ENCODE measurements at regions not wholly inside any gene's neighbourhood (a gene's known extent, or its start where the extent isn't known, plus 50 kb on each side); places are given as distances from the start of the nearest gene placed in this dataset.

GRCh38 chr1:22338071-22338765 is 113.4 kb upstream of the ZBTB40 start:
- Mint-ChIP-seq H3K9me3 (no peaks in the 10 kb centered on the region), H3K36me3 (no peaks in the 10 kb centered on the region), H3K27ac (no peak overlapping the region), H3K27me3 (peaks cover 49% of the 10 kb centered on the region), H3K4me3 (no peak overlapping the region), H3K4me1 (no peaks in the 10 kb centered on the region)
- DNase-seq, result no peak
- CTCF ChIA-PET, result no interaction called here

GRCh38 chr1:22339237-22339636 is 112.4 kb upstream of the ZBTB40 start:
- Mint-ChIP-seq H3K36me3 (no peaks in the 10 kb centered on the region), H3K4me1 (no peaks in the 10 kb centered on the region), H3K9me3 (no peaks in the 10 kb centered on the region), H3K27me3 (peaks cover 50% of the 10 kb centered on the region), H3K4me3 (no peak overlapping the region), H3K27ac (no peak overlapping the region)
- no peak for DNase-seq
- CTCF ChIA-PET, result no interaction called here

GRCh38 chr1:22340066-22340465 is 111.6 kb upstream of the ZBTB40 start:
- CTCF ChIA-PET, result interaction anchor here (0.5 kb wide), 1 partner anchor 612 kb away, joined by 4 read pairs; no protein-coding TSS in a partner anchor
- Mint-ChIP-seq H3K4me1 (no peaks in the 10 kb centered on the region), H3K9me3 (no peaks in the 10 kb centered on the region), H3K4me3 (no peak overlapping the region), H3K27ac (no peak overlapping the region), H3K36me3 (no peaks in the 10 kb centered on the region), H3K27me3 (peaks cover 52% of the 10 kb centered on the region)
- DNase-seq, result no peak

- H3K27me3 Mint-ChIP-seq, result peaks cover 52% of the 10 kb centered on the region
- no peak overlapping the region for H3K27ac Mint-ChIP-seq
- CTCF ChIA-PET, result no interaction called here
- DNase-seq, result no peak
- no peaks in the 10 kb centered on the region for H3K36me3 Mint-ChIP-seq
- H3K9me3 Mint-ChIP-seq, result no peaks in the 10 kb centered on the region
- no peak overlapping the region for H3K4me3 Mint-ChIP-seq
- H3K4me1 Mint-ChIP-seq, result no peaks in the 10 kb centered on the region
Observed at GRCh38 chr1:22340873-22341272, 110.8 kb upstream of the ZBTB40 start.

- no peaks in the 10 kb centered on the region for H3K4me1 Mint-ChIP-seq
- H3K4me3 Mint-ChIP-seq, result no peak overlapping the region
- no peak overlapping the region for H3K27ac Mint-ChIP-seq
- H3K9me3 Mint-ChIP-seq, result no peaks in the 10 kb centered on the region
- peaks cover 62% of the 10 kb centered on the region for H3K27me3 Mint-ChIP-seq
- no peaks in the 10 kb centered on the region for H3K36me3 Mint-ChIP-seq
- CTCF ChIA-PET, result no interaction called here
- no peak for DNase-seq
Observed at GRCh38 chr1:22341791-22342605, 109.7 kb upstream of the ZBTB40 start.

GRCh38 chr1:22342734-22343191 is 108.9 kb upstream of the ZBTB40 start:
- peaks cover 66% of the 10 kb centered on the region for H3K27me3 Mint-ChIP-seq

GRCh38 chr1:22343456-22344328 is 108.0 kb upstream of the ZBTB40 start:
- H3K36me3 Mint-ChIP-seq, result no peaks in the 10 kb centered on the region
- H3K27me3 Mint-ChIP-seq, result peaks cover 76% of the 10 kb centered on the region

More at GRCh38 chr1:22342734-22343191, 108.9 kb upstream of the ZBTB40 start:
- Mint-ChIP-seq H3K36me3 (no peaks in the 10 kb centered on the region), H3K27ac (no peak overlapping the region), H3K4me3 (no peak overlapping the region), H3K9me3 (no peaks in the 10 kb centered on the region), H3K4me1 (no peaks in the 10 kb centered on the region)
- DNase-seq, result no peak
- CTCF ChIA-PET, result no interaction called here

GRCh38 chr1:22344329-22344630 is 107.4 kb upstream of the ZBTB40 start:
- Mint-ChIP-seq H3K4me1 (no peaks in the 10 kb centered on the region), H3K4me3 (no peak overlapping the region), H3K36me3 (no peaks in the 10 kb centered on the region), H3K9me3 (no peaks in the 10 kb centered on the region), H3K27ac (no peak overlapping the region), H3K27me3 (peaks cover 81% of the 10 kb centered on the region)
- no peak for DNase-seq
- CTCF ChIA-PET, result no interaction called here

More at GRCh38 chr1:22343456-22344328, 108.0 kb upstream of the ZBTB40 start:
- H3K4me1 Mint-ChIP-seq, result no peaks in the 10 kb centered on the region
- H3K27ac Mint-ChIP-seq, result no peak overlapping the region
- DNase-seq, result no peak
- H3K9me3 Mint-ChIP-seq, result no peaks in the 10 kb centered on the region
- CTCF ChIA-PET, result no interaction called here
- no peak overlapping the region for H3K4me3 Mint-ChIP-seq

- H3K4me1 Mint-ChIP-seq, result no peaks in the 10 kb centered on the region
- H3K36me3 Mint-ChIP-seq, result no peaks in the 10 kb centered on the region
- no peak overlapping the region for H3K27ac Mint-ChIP-seq
- no peak overlapping the region for H3K4me3 Mint-ChIP-seq
- no peaks in the 10 kb centered on the region for H3K9me3 Mint-ChIP-seq
- CTCF ChIA-PET, result no interaction called here
- DNase-seq, result no peak
- peaks cover 81% of the 10 kb centered on the region for H3K27me3 Mint-ChIP-seq
Observed at GRCh38 chr1:22344851-22345560, 106.6 kb upstream of the ZBTB40 start.

GRCh38 chr1:22347854-22348760 is 103.5 kb upstream of the ZBTB40 start:
- CTCF ChIA-PET, result no interaction called here
- H3K9me3 Mint-ChIP-seq, result no peaks in the 10 kb centered on the region
- H3K27me3 Mint-ChIP-seq, result peaks cover 81% of the 10 kb centered on the region
- no peaks in the 10 kb centered on the region for H3K36me3 Mint-ChIP-seq
- H3K4me1 Mint-ChIP-seq, result no peaks in the 10 kb centered on the region
- no peak for DNase-seq
- no peak overlapping the region for H3K4me3 Mint-ChIP-seq
- H3K27ac Mint-ChIP-seq, result no peak overlapping the region

GRCh38 chr1:22349362-22350043 is 102.1 kb upstream of the ZBTB40 start:
- H3K36me3 Mint-ChIP-seq, result no peaks in the 10 kb centered on the region
- H3K4me3 Mint-ChIP-seq, result no peak overlapping the region
- peaks cover 70% of the 10 kb centered on the region for H3K27me3 Mint-ChIP-seq
- CTCF ChIA-PET, result interaction anchor here (0.9 kb wide), 1 partner anchor 32 kb away, joined by 3 read pairs; no protein-coding TSS in a partner anchor
- DNase-seq, result no peak
- H3K9me3 Mint-ChIP-seq, result no peaks in the 10 kb centered on the region
- no peak overlapping the region for H3K27ac Mint-ChIP-seq
- H3K4me1 Mint-ChIP-seq, result no peaks in the 10 kb centered on the region

- H3K4me3 Mint-ChIP-seq, result no peak overlapping the region
- no peak for DNase-seq
- H3K9me3 Mint-ChIP-seq, result no peaks in the 10 kb centered on the region
- no peak overlapping the region for H3K27ac Mint-ChIP-seq
- no peaks in the 10 kb centered on the region for H3K36me3 Mint-ChIP-seq
- CTCF ChIA-PET, result interaction anchor here (0.9 kb wide), 1 partner anchor 33 kb away, joined by 3 read pairs; no protein-coding TSS in a partner anchor
- H3K27me3 Mint-ChIP-seq, result peaks cover 70% of the 10 kb centered on the region
- H3K4me1 Mint-ChIP-seq, result no peaks in the 10 kb centered on the region
Observed at GRCh38 chr1:22350171-22350923, 101.3 kb upstream of the ZBTB40 start.

All from activated naive CD4-positive, alpha-beta T cell treated with anti-CD3 and anti-CD28 coated beads, Interleukin-2, amount 10 ng/mL, durations not matched to agents 7 days and 5 days (primary cell).